A549 (cell line): ENCODE measurements at regions not wholly inside any gene's neighbourhood (a gene's known extent, or its start where the extent isn't known, plus 50 kb on each side); places are given as distances from the start of the nearest gene placed in this dataset.
A peak's percentile ranks its signal among the peaks of the same experiment; 100 is the strongest.

Experiments used
- ATAC-seq, 2 experiments: fragments of 200-7000 bp in 1 of 2; fragments of >200 bp in 1 of 2; cut with Nextera tagmentation in 1 of 2; cut with Tn5 transposase in 1 of 2; 3 replicates each; pipeline versions ENCODE4 v1.8.0 to v1.9.1; 2018 to 2020; ENCODE audit warnings: mild to moderate bottlenecking in 1 of 2, moderate library complexity in 1 of 2
- CTCF ChIA-PET: fragments of 300-600 bp; sonication (Branson Sonifier 250); formaldehyde crosslinking; extraction: SDS; loops from one replicate; lab custom pipeline; 2021; ENCODE audit warnings: antibody characterized with exemption, inconsistent platforms; lab: Yijun Ruan, JAX
- POLR2A ChIA-PET: fragments of 350-600 bp; formaldehyde crosslinking; extraction: SDS; loops from one replicate; lab custom pipeline; 2021; ENCODE audit warnings: antibody characterized with exemption, inconsistent platforms; lab: Yijun Ruan, JAX
- DNase-seq, 2 experiments: peaks; one replicate each; pipeline versions ENCODE4 v3.0.0 to v3.0.0-alpha.2; 2011 to 2016; ENCODE audit warnings: low read depth in 1 of 2, low spot score in 1 of 2
- FAIRE-seq: peaks from 2 replicates; lab custom pipeline; 2011; peaks lifted over from hg19 to GRCh38; lab: Jason Lieb, UNC
- H3K27ac ChIP-seq, 2 experiments: fragments of >200 bp; sonication (Bioruptor Twin); formaldehyde crosslinking; 3 replicates each; pipeline ENCODE4 v1.5.1; 2016 to 2017
- H3K4me1 ChIP-seq: fragments of >200 bp; sonication (Bioruptor Twin); formaldehyde crosslinking; 3 replicates; pipeline ENCODE4 v1.6.1; 2016
- H3K4me2 ChIP-seq: fragments of >200 bp; sonication (Bioruptor Twin); formaldehyde crosslinking; 3 replicates; pipeline ENCODE4 v1.6.1; 2016
- H3K4me3 ChIP-seq: fragments of >200 bp; sonication (Bioruptor Twin); formaldehyde crosslinking; 3 replicates; pipeline ENCODE4 v1.5.1; 2016
- H3K9me3 ChIP-seq: fragments of >200 bp; sonication (Bioruptor Twin); formaldehyde crosslinking; 3 replicates; pipeline ENCODE4 v1.6.1; 2016
- ATOH8 ChIP-seq: fragments of 250-450 bp; sonication (Bioruptor Pico); IDR thresholded peaks from 2 replicates; pipeline ENCODE4 v1.5.0; 2020; ENCODE audit warnings: low read depth, mild to moderate bottlenecking, moderate library complexity
- ELK1 ChIP-seq: fragments of 150-350 bp; IDR thresholded peaks from 2 replicates; pipeline ENCODE4 v1.6.1; 2014; ENCODE audit warnings: low read depth, mild to moderate bottlenecking, low read length
- FOXS1 ChIP-seq: fragments of 250-450 bp; sonication (Bioruptor Pico); IDR thresholded peaks from 2 replicates; pipeline ENCODE4 v1.5.0; 2020; ENCODE audit warnings: mild to moderate bottlenecking, moderate library complexity
- HES2 ChIP-seq: fragments of >200 bp; sonication (Bioruptor Twin); formaldehyde crosslinking; IDR thresholded peaks from 2 replicates; pipeline ENCODE4 v1.6.1; 2016
- HMGXB4 ChIP-seq: fragments of 250-450 bp; sonication (Bioruptor Pico); IDR thresholded peaks from 2 replicates; pipeline ENCODE4 v1.5.0; 2021; ENCODE audit warnings: mild to moderate bottlenecking, moderate library complexity, borderline replicate concordance
- HOXB13 ChIP-seq: fragments of 250-450 bp; sonication (Bioruptor Pico); IDR thresholded peaks from 2 replicates; pipeline ENCODE4 v1.5.0; 2020; ENCODE audit warnings: low read depth, mild to moderate bottlenecking, moderate library complexity
- MAFK ChIP-seq: fragments of 450-650 bp; IDR thresholded peaks from 2 replicates; pipeline ENCODE4 v1.6.1; 2014; ENCODE audit not compliant: partially characterized antibody
- MAX ChIP-seq: IDR thresholded peaks from 2 replicates; pipeline ENCODE4 v1.6.1; 2012
- NR3C1 ChIP-seq: fragments of >200 bp; sonication (Bioruptor Twin); formaldehyde crosslinking; IDR thresholded peaks from 3 replicates; pipeline ENCODE4 v1.6.1; 2017
- PBX3 ChIP-seq: IDR thresholded peaks from 2 replicates; pipeline ENCODE4 v1.6.1; 2012
- REST ChIP-seq: fragments of 200-600 bp; sonication (generic); IDR thresholded peaks from 2 replicates; pipeline ENCODE4 v1.6.1; 2016; ENCODE audit warnings: antibody characterized with exemption, mild to moderate bottlenecking, moderate library complexity
- USF2 ChIP-seq: fragments of 450-650 bp; IDR thresholded peaks from 2 replicates; pipeline ENCODE4 v1.6.1; 2014; ENCODE audit warnings: antibody characterized with exemption
- ZSCAN20 ChIP-seq: fragments of 250-450 bp; sonication (Bioruptor Pico); IDR thresholded peaks from 2 replicates; pipeline ENCODE4 v1.8.0; 2022; ENCODE audit warnings: mild to moderate bottlenecking, moderate library complexity
- WGBS: methylation state at CpG from one replicate; pipeline ENCODE4 v1.1.6; 2017; ENCODE audit errors: missing lambda C conversion rate; 5-methylcytosine and 5-hydroxymethylcytosine counted together

GRCh38 chr4:14035076-14035475, 407.6 kb upstream of the BOD1L1 start:
- TF ChIP-seq NR3C1, result no peak
- TF ChIP-seq FOXS1 (CRISPR knock-in tag), result no peak
- TF ChIP-seq HOXB13 (CRISPR knock-in tag), result no peak
- TF ChIP-seq PBX3, result no peak
- no peak for TF ChIP-seq USF2
- no peak for TF ChIP-seq ATOH8 (CRISPR knock-in tag)
- DNase-seq, result no peak
- Histone ChIP-seq H3K4me2 (no peak overlapping the region), H3K4me3 (no peak overlapping the region), H3K9me3 (no peaks in the 10 kb centered on the region), H3K27ac (no peak overlapping the region), H3K4me1 (no peaks in the 10 kb centered on the region)
- no peak for FAIRE-seq
- POLR2A ChIA-PET, result no interaction called here
- CTCF ChIA-PET, result no interaction called here
- 92% methylated on average over 2 of the region's 2 CpGs for WGBS
- no peak for ATAC-seq

- FAIRE-seq (no peak), ATAC-seq (no peak), DNase-seq (no peak)
- CTCF ChIA-PET, result interaction anchor here (0.9 kb wide), 1 partner anchor 38 kb away, joined by 3 read pairs; no protein-coding TSS in a partner anchor
- Histone ChIP-seq H3K4me1 (no peaks in the 10 kb centered on the region), H3K4me3 (no peak overlapping the region), H3K9me3 (no peaks in the 10 kb centered on the region), H3K27ac (no peak overlapping the region), H3K4me2 (no peak overlapping the region)
- TF ChIP-seq ELK1 (no peak), MAFK (peak; percentile 53), FOXS1 (CRISPR knock-in tag) (no peak), MAX (no peak), HMGXB4 (CRISPR knock-in tag) (no peak), HES2 (no peak), REST (no peak), ZSCAN20 (CRISPR knock-in tag) (no peak)
- POLR2A ChIA-PET, result no interaction called here
Observed at GRCh38 chr4:14043203-14043602, 415.7 kb upstream of the BOD1L1 start.
